Suprapubic skin (tissue), 3 donors: ENCODE measurements at regions not wholly inside any gene's neighbourhood (a gene's known extent, or its start where the extent isn't known, plus 50 kb on each side); places are given as distances from the start of the nearest gene placed in this dataset.
"Not testable (repeated sequence)": the region's sequence is repeated elsewhere in the genome, so short reads cannot be mapped to it uniquely, and the experiment has no call there.

Source experiments
- CTCF ChIP-seq, 2 donors: fragments of 200-600 bp in 1 of 2; fragments of 450-650 bp in 1 of 2; sonication (generic) in 1 of 2; IDR thresholded peaks; one replicate each; pipeline ENCODE4 v1.5.1; 2016 to 2019; ENCODE audit warnings: antibody characterized with exemption in 2 of 2, mild to moderate bottlenecking in 1 of 2, moderate library complexity in 1 of 2
- POLR2A ChIP-seq, 2 donors: fragments of 450-650 bp; IDR thresholded peaks; one replicate each; pipeline ENCODE4 v1.6.1; 2017; ENCODE audit warnings: antibody characterized with exemption in 2 of 2, mild to moderate bottlenecking in 2 of 2, moderate library complexity in 2 of 2

- TF ChIP-seq CTCF, POLR2A (IDR thresholded peaks at IDR 0.05): not testable (repeated sequence)
Measured at GRCh38 chr3:107202885-107203284, 174.4 kb upstream of the CCDC54 start.
